Gastroesophageal sphincter (tissue), 4 donors: ENCODE measurements at regions not wholly inside any gene's neighbourhood (a gene's known extent, or its start where the extent isn't known, plus 50 kb on each side); places are given as distances from the start of the nearest gene placed in this dataset.

ENCODE experiments used
- ATAC-seq: fragments of 150-250 bp; one replicate; pipeline ENCODE4 v1.9.1; 2016; ENCODE audit warnings: mild to moderate bottlenecking, moderate library complexity
- H3K27ac ChIP-seq, 4 donors: fragments of 200-600 bp; sonication (generic) in 3 of 4; 1 replicate in 3 of 4; 2 replicates in 1 of 4; pipeline ENCODE4 v1.5.1; 2016 to 2019
- H3K27me3 ChIP-seq: fragments of 200-600 bp; sonication (generic); one replicate; pipeline ENCODE4 v1.5.1; 2019
- H3K36me3 ChIP-seq, 2 donors: fragments of 200-600 bp; sonication (generic); one replicate each; pipeline ENCODE4 v1.5.1; 2019; ENCODE audit warnings: control low read depth in 1 of 2
- H3K4me1 ChIP-seq, 3 donors: fragments of 200-600 bp; sonication (generic); 1 replicate in 2 of 3; 2 replicates in 1 of 3; pipeline ENCODE4 v1.5.1; 2016 to 2019; ENCODE audit warnings: control low read depth in 2 of 3
- H3K4me3 ChIP-seq, 2 donors: fragments of 200-600 bp; sonication (generic); one replicate each; pipeline ENCODE4 v1.5.1; 2019; ENCODE audit warnings: mild to moderate bottlenecking in 1 of 2, moderate library complexity in 1 of 2
- H3K9me3 ChIP-seq, 3 donors: fragments of 200-600 bp; sonication (generic); one replicate each; pipeline ENCODE4 v1.5.1; 2017 to 2019; ENCODE audit warnings: control low read depth in 2 of 3
- EP300 ChIP-seq: sonication (generic); formaldehyde crosslinking; IDR thresholded peaks from one replicate; pipeline ENCODE4 v1.6.1; 2017; ENCODE audit warnings: antibody characterized with exemption, mild to moderate bottlenecking
- POLR2A ChIP-seq, 2 donors: fragments of 450-650 bp; IDR thresholded peaks; one replicate each; pipeline ENCODE4 v1.6.1; 2017; ENCODE audit warnings: antibody characterized with exemption in 2 of 2, mild to moderate bottlenecking in 2 of 2, moderate library complexity in 1 of 2
- POLR2AphosphoS5 ChIP-seq: sonication (generic); formaldehyde crosslinking; IDR thresholded peaks from one replicate; pipeline ENCODE4 v1.6.1; 2017; ENCODE audit warnings: antibody characterized with exemption
- WGBS, 2 donors: methylation state at CpG; one replicate each; pipeline ENCODE4 v1.1.5; 2018; ENCODE audit warnings: low coverage in 1 of 2; 5-methylcytosine and 5-hydroxymethylcytosine counted together
- TF ChIP-seq, protein P1 (sequence below), 4 experiments: fragments of 200-600 bp in 2 of 4; fragments of 450-650 bp in 2 of 4; sonication (generic) in 1 of 4; IDR thresholded peaks; one replicate each; pipeline ENCODE4 v1.5.1; 2017 to 2019; ENCODE audit warnings: antibody characterized with exemption in 4 of 4, mild to moderate bottlenecking in 2 of 4, moderate library complexity in 2 of 4

- WGBS, 2 donors: 50 to 77% methylated on average over 1 of the region's 1 CpG
- H3K9me3 ChIP-seq: no peaks in the 10 kb centered on the region
- H3K4me1 ChIP-seq: peaks cover 6 to 87% (median 7%) of the 10 kb centered on the region in 3 donors
- TF ChIP-seq EP300: no peak
- no peak for TF ChIP-seq POLR2AphosphoS5
- TF ChIP-seq, protein P1, sequence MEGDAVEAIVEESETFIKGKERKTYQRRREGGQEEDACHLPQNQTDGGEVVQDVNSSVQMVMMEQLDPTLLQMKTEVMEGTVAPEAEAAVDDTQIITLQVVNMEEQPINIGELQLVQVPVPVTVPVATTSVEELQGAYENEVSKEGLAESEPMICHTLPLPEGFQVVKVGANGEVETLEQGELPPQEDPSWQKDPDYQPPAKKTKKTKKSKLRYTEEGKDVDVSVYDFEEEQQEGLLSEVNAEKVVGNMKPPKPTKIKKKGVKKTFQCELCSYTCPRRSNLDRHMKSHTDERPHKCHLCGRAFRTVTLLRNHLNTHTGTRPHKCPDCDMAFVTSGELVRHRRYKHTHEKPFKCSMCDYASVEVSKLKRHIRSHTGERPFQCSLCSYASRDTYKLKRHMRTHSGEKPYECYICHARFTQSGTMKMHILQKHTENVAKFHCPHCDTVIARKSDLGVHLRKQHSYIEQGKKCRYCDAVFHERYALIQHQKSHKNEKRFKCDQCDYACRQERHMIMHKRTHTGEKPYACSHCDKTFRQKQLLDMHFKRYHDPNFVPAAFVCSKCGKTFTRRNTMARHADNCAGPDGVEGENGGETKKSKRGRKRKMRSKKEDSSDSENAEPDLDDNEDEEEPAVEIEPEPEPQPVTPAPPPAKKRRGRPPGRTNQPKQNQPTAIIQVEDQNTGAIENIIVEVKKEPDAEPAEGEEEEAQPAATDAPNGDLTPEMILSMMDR (IDR thresholded peaks at IDR 0.05): no peak
- TF ChIP-seq POLR2A (IDR thresholded peaks at IDR 0.05): no peak
- peak overlapping the region in 1 of 4 donors; percentile 79 for H3K27ac ChIP-seq
- H3K36me3 ChIP-seq: no peaks in the 10 kb centered on the region
- no peak for ATAC-seq
- H3K4me3 ChIP-seq: no peak overlapping the region
- H3K27me3 ChIP-seq: no peaks in the 10 kb centered on the region
Observed at GRCh38 chr4:30862196-30862595, 142.0 kb downstream of the PCDH7 start.

DNA sequence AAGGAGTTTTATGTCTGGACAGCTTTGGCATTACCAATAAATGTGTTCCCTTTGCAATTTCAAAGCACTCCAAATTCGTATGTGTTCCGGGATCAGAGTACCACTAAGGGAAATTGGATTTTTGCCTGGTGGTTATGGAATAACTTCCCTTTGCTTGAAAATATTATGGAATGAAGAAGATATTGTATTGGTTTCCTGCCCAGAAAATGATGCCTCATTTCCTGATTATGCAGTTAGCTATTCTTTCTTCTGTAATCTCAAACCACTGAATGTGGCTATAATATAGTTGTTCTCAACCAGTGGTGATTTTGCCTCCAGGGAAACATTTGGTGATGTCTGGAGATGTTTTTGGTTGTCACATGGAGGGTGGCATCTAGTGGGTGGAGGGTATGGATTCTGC is 142.9 kb downstream of the PCDH7 start:
- WGBS, 2 donors: 14 to 21% methylated on average over 2 of the region's 2 CpGs
- peaks cover 6 to 85% (median 8%) of the 10 kb centered on the region in 3 donors for H3K4me1 ChIP-seq

GRCh38 chr4:30865691-30866090 is 145.5 kb downstream of the PCDH7 start:
- no peak for ATAC-seq
- peak overlapping the region; percentile 70 to 94 (median 80) for H3K27ac ChIP-seq
- no peaks in the 10 kb centered on the region for H3K9me3 ChIP-seq
- peaks cover 6 to 88% (median 14%) of the 10 kb centered on the region in 3 donors for H3K4me1 ChIP-seq
- TF ChIP-seq POLR2AphosphoS5 (no peak), EP300 (no peak), POLR2A (IDR thresholded peaks at IDR 0.05) (no peak)
- TF ChIP-seq, protein P1 (IDR thresholded peaks at IDR 0.05): no peak
- 45 to 46% methylated on average over 3 of the region's 3 CpGs for WGBS, 2 donors
- H3K36me3 ChIP-seq: no peaks in the 10 kb centered on the region
- H3K4me3 ChIP-seq: no peak overlapping the region
- no peaks in the 10 kb centered on the region for H3K27me3 ChIP-seq

More for the DNA sequence above, 142.9 kb downstream of the PCDH7 start:
- H3K9me3 ChIP-seq: no peaks in the 10 kb centered on the region
- no peak for TF ChIP-seq POLR2A (IDR thresholded peaks at IDR 0.05)
- TF ChIP-seq, protein P1 (IDR thresholded peaks at IDR 0.05): no peak
- no peak for TF ChIP-seq POLR2AphosphoS5
- TF ChIP-seq EP300: no peak
- no peak for ATAC-seq
- H3K27ac ChIP-seq: peak overlapping the region in 1 of 4 donors; percentile 79
- no peak overlapping the region for H3K4me3 ChIP-seq
- no peaks in the 10 kb centered on the region for H3K36me3 ChIP-seq
- no peaks in the 10 kb centered on the region for H3K27me3 ChIP-seq

- H3K27me3 ChIP-seq: no peaks in the 10 kb centered on the region
- peaks cover 6 to 90% (median 10%) of the 10 kb centered on the region in 3 donors for H3K4me1 ChIP-seq
- peak overlapping the region; percentile 70 to 94 (median 80) for H3K27ac ChIP-seq
- H3K4me3 ChIP-seq: no peak overlapping the region
- TF ChIP-seq POLR2AphosphoS5 (no peak), POLR2A (IDR thresholded peaks at IDR 0.05) (no peak), EP300 (no peak)
- TF ChIP-seq, protein P1 (IDR thresholded peaks at IDR 0.05): no peak
- no peaks in the 10 kb centered on the region for H3K36me3 ChIP-seq
- WGBS, 2 donors: 0 to 21% methylated on average over 1 of the region's 1 CpG
- no peak for ATAC-seq
- H3K9me3 ChIP-seq: no peaks in the 10 kb centered on the region
Observed at GRCh38 chr4:30866346-30866745, 146.2 kb downstream of the PCDH7 start.

- Histone ChIP-seq H3K4me1 (peaks cover 6 to 87% (median 10%) of the 10 kb centered on the region in 3 donors), H3K27me3 (no peaks in the 10 kb centered on the region), H3K36me3 (no peaks in the 10 kb centered on the region), H3K9me3 (no peaks in the 10 kb centered on the region), H3K27ac (peak overlapping the region; percentile 70 to 94 (median 80)), H3K4me3 (peak overlapping the region; percentile 1 to 19)
- no peak for TF ChIP-seq POLR2A (IDR thresholded peaks at IDR 0.05)
- TF ChIP-seq POLR2AphosphoS5: no peak
- TF ChIP-seq EP300: no peak
- TF ChIP-seq, protein P1 (IDR thresholded peaks at IDR 0.05): no peak
- 40 to 50% methylated on average over 1 of the region's 1 CpG for WGBS, 2 donors
- ATAC-seq: no peak
Observed at GRCh38 chr4:30866907-30867306, 146.7 kb downstream of the PCDH7 start.
